Endothelial cell of umbilical vein (primary cell): ENCODE measurements at regions not wholly inside any gene's neighbourhood (a gene's known extent, or its start where the extent isn't known, plus 50 kb on each side); places are given as distances from the start of the nearest gene placed in this dataset.

ENCODE experiments used
- BruUV-seq: library from RNA; stranded (reverse); fragments of 400-500 nt; replicated peaks from 2 replicates; lab custom pipeline; 2021; lab: Mats Ljungman, UMichigan
- CTCF ChIA-PET: fragments of 300-600, 350-600 bp; sonication (Branson Sonifier 250); formaldehyde crosslinking; loops from one replicate; lab custom pipeline; 2021; ENCODE audit warnings: antibody characterized with exemption, inconsistent platforms; lab: Charles Lee
- POLR2A ChIA-PET: fragments of 300-600, 350-600 bp; sonication (Branson Sonifier 250); formaldehyde crosslinking; loops from one replicate; lab custom pipeline; 2021; ENCODE audit warnings: antibody characterized with exemption, inconsistent platforms; lab: Charles Lee
- DNase-seq: peaks from one replicate; pipeline ENCODE4 v3.0.0-alpha.2; 2011; ENCODE audit warnings: low read depth, low spot score
- FAIRE-seq: peaks from 2 replicates; lab custom pipeline; 2011; peaks lifted over from hg19 to GRCh38; lab: Jason Lieb, UNC
- H2AFZ ChIP-seq: 2 replicates; pipeline ENCODE4 v1.6.0; 2012; ENCODE audit warnings: low read depth, low read length, control low read depth, inconsistent platforms
- H3K27ac ChIP-seq: 2 replicates; pipeline ENCODE4 v1.5.1; 2011; ENCODE audit warnings: low read depth, mild to moderate bottlenecking, control low read depth, low read length, moderate library complexity; ENCODE audit not compliant: insufficient read depth
- H3K27me3 ChIP-seq, 2 experiments: 2 replicates each; pipeline versions ENCODE4 v1.6.0 to v1.6.1; 2011; ENCODE audit warnings: low read length in 2 of 2, mixed read lengths in 1 of 2; ENCODE audit not compliant: control insufficient read depth in 2 of 2, insufficient read depth in 2 of 2
- H3K36me3 ChIP-seq, 2 experiments: 2 replicates in 1 of 2; 3 replicates in 1 of 2; pipeline ENCODE4 v1.5.1; 2011; ENCODE audit warnings: low read length in 2 of 2, mild to moderate bottlenecking in 1 of 2, moderate library complexity in 1 of 2; ENCODE audit not compliant: control insufficient read depth in 2 of 2, insufficient read depth in 2 of 2; ENCODE audit errors: extremely low read depth in 1 of 2
- H3K4me1 ChIP-seq: 3 replicates; pipeline ENCODE4 v1.5.1; 2011; ENCODE audit warnings: mild to moderate bottlenecking, low read length; ENCODE audit not compliant: control insufficient read depth, insufficient read depth; ENCODE audit errors: extremely low read depth
- H3K4me2 ChIP-seq: 2 replicates; pipeline ENCODE4 v1.6.1; 2011; ENCODE audit warnings: low read length, control low read depth, mixed read lengths; ENCODE audit not compliant: insufficient read depth
- H3K4me3 ChIP-seq, 3 experiments: fragments of 200-600 bp in 1 of 3; sonication (generic), shearing (Covaris generic) in 1 of 3; replicated peaks in 1 of 3; 2 replicates each; pipeline ENCODE4 v1.5.1; 2011 to 2016; ENCODE audit warnings: control low read depth in 3 of 3, low read length in 3 of 3, mild to moderate bottlenecking in 2 of 3, inconsistent platforms in 1 of 3, low read depth in 1 of 3, moderate library complexity in 1 of 3; ENCODE audit not compliant: insufficient read depth in 1 of 3
- H3K79me2 ChIP-seq: 2 replicates; pipeline ENCODE4 v1.6.0; 2012; ENCODE audit warnings: low read length, inconsistent platforms; ENCODE audit not compliant: control insufficient read depth, insufficient read depth
- H3K9ac ChIP-seq: replicated peaks from 2 replicates; pipeline ENCODE3; 2011; ENCODE audit warnings: low read length, control low read depth; ENCODE audit not compliant: insufficient read depth; ENCODE audit errors: extremely low read depth
- H3K9me1 ChIP-seq: replicated peaks from 3 replicates; pipeline ENCODE4 v1.6.0; 2011; ENCODE audit warnings: mild to moderate bottlenecking, low read length; ENCODE audit not compliant: control insufficient read depth, insufficient read depth; ENCODE audit errors: extremely low read depth
- H3K9me3 ChIP-seq: replicated peaks from 2 replicates; pipeline ENCODE4 v1.5.1; 2012; ENCODE audit warnings: low read length, inconsistent platforms; ENCODE audit not compliant: control insufficient read depth, insufficient read depth
- H4K20me1 ChIP-seq: replicated peaks from 2 replicates; pipeline ENCODE3; 2011; ENCODE audit warnings: mild to moderate bottlenecking, low read length; ENCODE audit not compliant: control insufficient read depth, insufficient read depth; ENCODE audit errors: extremely low read depth
- EZH2 ChIP-seq: IDR thresholded peaks from 2 replicates; pipeline ENCODE4 v1.6.1; 2012; ENCODE audit warnings: borderline replicate concordance, low read depth, mild to moderate bottlenecking, moderate library complexity, low read length, inconsistent platforms; ENCODE audit not compliant: severe bottlenecking
- FOS ChIP-seq: IDR thresholded peaks from 2 replicates; pipeline ENCODE4 v1.6.1; 2011; ENCODE audit warnings: mild to moderate bottlenecking, low read length, moderate library complexity, borderline replicate concordance; ENCODE audit not compliant: insufficient read depth
- GATA2 ChIP-seq: IDR thresholded peaks from 2 replicates; pipeline ENCODE4 v1.7.0; 2011; ENCODE audit warnings: low read depth, mild to moderate bottlenecking, moderate library complexity, mixed read lengths, low read length; ENCODE audit not compliant: insufficient read length, insufficient read depth
- JUN ChIP-seq: IDR thresholded peaks from 2 replicates; pipeline ENCODE4 v1.6.1; 2011; ENCODE audit warnings: borderline replicate concordance, low read depth; ENCODE audit not compliant: insufficient read length, insufficient read depth
- MYC ChIP-seq: IDR thresholded peaks from one replicate; pipeline ENCODE4 v1.6.1; 2011; ENCODE audit warnings: mild to moderate bottlenecking, low read depth, low read length
- POLR2A ChIP-seq: IDR thresholded peaks from 2 replicates; pipeline ENCODE4 v1.6.1; 2012; ENCODE audit warnings: low read depth, mild to moderate bottlenecking, control low read depth, low read length
- POLR2AphosphoS5 ChIP-seq: IDR thresholded peaks from 2 replicates; pipeline ENCODE4 v1.6.1; 2012; ENCODE audit warnings: low read depth, mild to moderate bottlenecking, control low read depth, low read length, moderate library complexity; ENCODE audit not compliant: insufficient read depth
- dilution Hi-C: fragments of 300-500 bp; cut with MboI; formaldehyde crosslinking; loops from one replicate; pipeline ENCODE4 v1.15.0; 2019; ENCODE audit warnings: low sequenced_read_pairs; ENCODE audit not compliant: extremely low pct_ligation_motif_present
- intact Hi-C: fragments of 100-400 bp; cut with micrococcal nuclease; formaldehyde crosslinking; loops from one replicate; pipeline ENCODE4 v1.10.0; 2022
- TF ChIP-seq, protein P1 (sequence below), 2 donors: IDR thresholded peaks; 1 replicate in 1 of 2; 2 replicates in 1 of 2; pipeline ENCODE4 v1.5.1; 2011; ENCODE audit warnings: low read length in 2 of 2, mild to moderate bottlenecking in 2 of 2, moderate library complexity in 2 of 2, control low read depth in 1 of 2, inconsistent platforms in 1 of 2, low read depth in 1 of 2; ENCODE audit not compliant: insufficient read depth in 1 of 2; ENCODE audit errors: extremely low read depth in 1 of 2
- TF ChIP-seq, protein P2 (sequence below): IDR thresholded peaks from 2 replicates; pipeline ENCODE4 v1.6.1; 2011; ENCODE audit not compliant: insufficient read depth, insufficient read length

DNA sequence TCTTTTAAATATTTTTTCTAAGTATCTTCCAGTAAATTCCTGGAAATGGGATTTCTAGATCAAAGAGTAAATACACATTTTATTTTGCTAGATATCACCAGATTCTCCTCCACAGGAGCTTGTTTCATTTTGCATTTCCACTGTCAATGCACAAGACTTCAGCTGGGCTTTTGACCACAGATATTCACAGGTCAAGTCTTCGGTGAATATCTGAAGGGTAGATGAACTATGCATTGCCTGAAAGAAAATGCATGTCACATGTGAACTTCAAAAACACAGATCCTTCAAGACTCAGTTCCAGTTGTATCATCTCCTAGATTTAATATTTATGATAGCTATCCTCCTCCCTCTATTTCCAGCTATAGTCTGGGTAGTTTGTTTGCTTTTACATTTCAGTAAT is 963.6 kb upstream of the GOT2 start:
- Histone ChIP-seq H3K4me1 (no peaks in the 10 kb centered on the region), H3K4me2 (no peak overlapping the region), H3K36me3 (no peaks in the 10 kb centered on the region), H3K9me3 (no peaks in the 10 kb centered on the region), H3K27me3 (no peaks in the 10 kb centered on the region), H4K20me1 (no peaks in the 10 kb centered on the region), H3K79me2 (no peaks in the 10 kb centered on the region), H3K9me1 (no peaks in the 10 kb centered on the region), H3K9ac (no peak overlapping the region), H3K4me3 (no peak overlapping the region), H2AFZ (no peak overlapping the region), H3K27ac (no peak overlapping the region)
- no TSS peak for BruUV-seq
- DNase-seq, result no peak
- no peak for FAIRE-seq
- intact Hi-C loops, result no loop called here
- dilution Hi-C loops, result no loop called here
- TF ChIP-seq EZH2, result no peak
- ChIA-PET CTCF (no interaction called here), POLR2A (no interaction called here)

DNA sequence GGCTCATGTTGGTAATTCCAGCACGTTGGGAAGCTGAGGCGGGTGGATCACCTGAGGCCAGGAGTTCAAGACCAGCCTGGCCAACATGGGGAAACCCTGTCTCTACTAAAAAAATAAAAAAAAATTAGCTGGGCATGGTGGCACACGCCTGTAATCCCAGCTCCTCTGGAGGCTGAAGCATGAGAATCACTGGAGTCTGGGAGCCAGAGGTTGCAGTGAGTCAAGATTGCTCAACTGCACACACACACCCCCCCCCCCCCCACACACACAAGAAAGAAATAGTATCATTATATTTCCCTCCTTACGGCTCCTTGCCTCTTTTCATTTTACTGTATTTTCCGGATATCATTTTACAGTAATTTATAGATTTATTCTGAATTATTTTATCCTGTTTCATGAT is 963.1 kb upstream of the GOT2 start:
- Histone ChIP-seq H3K9ac (no peak overlapping the region), H2AFZ (no peak overlapping the region), H4K20me1 (no peaks in the 10 kb centered on the region), H3K4me3 (no peak overlapping the region), H3K27ac (no peak overlapping the region), H3K36me3 (no peaks in the 10 kb centered on the region), H3K4me1 (no peaks in the 10 kb centered on the region), H3K27me3 (no peaks in the 10 kb centered on the region), H3K4me2 (no peak overlapping the region), H3K9me1 (no peaks in the 10 kb centered on the region), H3K79me2 (no peaks in the 10 kb centered on the region), H3K9me3 (no peaks in the 10 kb centered on the region)
- dilution Hi-C loops (no loop called here), intact Hi-C loops (no loop called here)
- DNase-seq (no peak), FAIRE-seq (no peak)
- ChIA-PET CTCF (no interaction called here), POLR2A (no interaction called here)
- no TSS peak for BruUV-seq
- TF ChIP-seq MYC (no peak), GATA2 (no peak), POLR2AphosphoS5 (no peak), JUN (no peak), FOS (no peak), EZH2 (no peak), POLR2A (no peak)
- TF ChIP-seq, protein P1, sequence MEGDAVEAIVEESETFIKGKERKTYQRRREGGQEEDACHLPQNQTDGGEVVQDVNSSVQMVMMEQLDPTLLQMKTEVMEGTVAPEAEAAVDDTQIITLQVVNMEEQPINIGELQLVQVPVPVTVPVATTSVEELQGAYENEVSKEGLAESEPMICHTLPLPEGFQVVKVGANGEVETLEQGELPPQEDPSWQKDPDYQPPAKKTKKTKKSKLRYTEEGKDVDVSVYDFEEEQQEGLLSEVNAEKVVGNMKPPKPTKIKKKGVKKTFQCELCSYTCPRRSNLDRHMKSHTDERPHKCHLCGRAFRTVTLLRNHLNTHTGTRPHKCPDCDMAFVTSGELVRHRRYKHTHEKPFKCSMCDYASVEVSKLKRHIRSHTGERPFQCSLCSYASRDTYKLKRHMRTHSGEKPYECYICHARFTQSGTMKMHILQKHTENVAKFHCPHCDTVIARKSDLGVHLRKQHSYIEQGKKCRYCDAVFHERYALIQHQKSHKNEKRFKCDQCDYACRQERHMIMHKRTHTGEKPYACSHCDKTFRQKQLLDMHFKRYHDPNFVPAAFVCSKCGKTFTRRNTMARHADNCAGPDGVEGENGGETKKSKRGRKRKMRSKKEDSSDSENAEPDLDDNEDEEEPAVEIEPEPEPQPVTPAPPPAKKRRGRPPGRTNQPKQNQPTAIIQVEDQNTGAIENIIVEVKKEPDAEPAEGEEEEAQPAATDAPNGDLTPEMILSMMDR (IDR thresholded peaks at IDR 0.05; ENCODE audit: extremely low read depth in 1 of 2, insufficient read depth in 1 of 2, low read depth in 1 of 2, low read length in 2 of 2), result no peak
- TF ChIP-seq, protein P2, sequence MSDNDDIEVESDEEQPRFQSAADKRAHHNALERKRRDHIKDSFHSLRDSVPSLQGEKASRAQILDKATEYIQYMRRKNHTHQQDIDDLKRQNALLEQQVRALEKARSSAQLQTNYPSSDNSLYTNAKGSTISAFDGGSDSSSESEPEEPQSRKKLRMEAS, result no peak
